Esophagus muscularis mucosa (tissue), 4 donors: ENCODE measurements at regions not wholly inside any gene's neighbourhood (a gene's known extent, or its start where the extent isn't known, plus 50 kb on each side); places are given as distances from the start of the nearest gene placed in this dataset.

Experiments
- CTCF ChIP-seq, 3 experiments: fragments of 200-600 bp in 2 of 3; fragments of 450-650 bp in 1 of 3; sonication (generic) in 2 of 3; IDR thresholded peaks; one replicate each; pipeline ENCODE4 v1.5.1; 2017 to 2019; ENCODE audit warnings: antibody characterized with exemption in 3 of 3, mild to moderate bottlenecking in 2 of 3, moderate library complexity in 1 of 3
- EP300 ChIP-seq: sonication (generic); formaldehyde crosslinking; IDR thresholded peaks from one replicate; pipeline ENCODE4 v1.6.1; 2017; ENCODE audit warnings: antibody characterized with exemption
- POLR2AphosphoS5 ChIP-seq, 2 donors: sonication (generic); formaldehyde crosslinking; IDR thresholded peaks; one replicate each; pipeline ENCODE4 v1.6.1; 2017; ENCODE audit warnings: antibody characterized with exemption in 2 of 2

GRCh38 chr13:31956980-31957644, 74.5 kb upstream of the FRY start:
- no peak for TF ChIP-seq POLR2AphosphoS5 (IDR thresholded peaks at IDR 0.05)
- no peak for TF ChIP-seq CTCF (IDR thresholded peaks at IDR 0.05)
- TF ChIP-seq EP300 = no peak
